ENCODE measurements at regions not wholly inside any gene's neighbourhood (a gene's known extent, or its start where the extent isn't known, plus 50 kb on each side); places are given as distances from the start of the nearest gene placed in this dataset.

- TF ChIP-seq TAF1 (CRISPR knock-in tag; IDR thresholded peaks at IDR 0.05) (no peak), ZNF740 (CRISPR knock-in tag; IDR thresholded peaks at IDR 0.05) (no peak), AGO1 (IDR thresholded peaks at IDR 0.05; ENCODE audit: low read depth, low read length, poor library complexity, severe bottlenecking) (no peak)
Observed at GRCh38 chr21:35226328-35226727, 177.2 kb upstream of the RUNX1 start (continued).

GRCh38 chr21:35225573-35225972 lies 176.5 kb upstream of the RUNX1 start:
- Histone ChIP-seq H3K79me2 (ENCODE audit: insufficient read depth, low read length) (no peaks in the 10 kb centered on the region), H3K27me3 (ENCODE audit: control insufficient read depth in 1 of 2, insufficient read depth in 2 of 2, low read length in 2 of 2) (no peaks in the 10 kb centered on the region; a peak in 1 of 5 replicates), H3K9ac (ENCODE audit: insufficient read depth, low read depth, low read length) (no peak overlapping the region), H3K9me3 (ENCODE audit: low read length) (no peaks in the 10 kb centered on the region), H2AFZ (ENCODE audit: low read length) (no peak overlapping the region), H3K4me2 (ENCODE audit: low read depth, low read length) (no peak overlapping the region), H3K4me1 (ENCODE audit: insufficient read depth, low read length) (peaks cover 19% of the 10 kb centered on the region), H4K20me1 (ENCODE audit: insufficient read depth, low read length) (no peaks in the 10 kb centered on the region), H3K4me3 (replicated peaks in 1 of 3; ENCODE audit: insufficient read depth in 1 of 3, low read depth in 2 of 3, low read length in 3 of 3) (no peak overlapping the region), H3K27ac (ENCODE audit: extremely low read length, insufficient read depth, low read length) (no peak overlapping the region), H3K36me3 (replicated peaks in 1 of 2; ENCODE audit: control insufficient read depth in 1 of 2, insufficient read depth in 2 of 2, low read length in 2 of 2) (no peaks in the 10 kb centered on the region)
- no TSS peak for BruUV-seq (replicated peaks)
- TF ChIP-seq CEBPB (IDR thresholded peaks at IDR 0.05; ENCODE audit: borderline replicate concordance, low read depth, low read length) = peak; percentile 81
- no peak for TF ChIP-seq ZXDC (CRISPR knock-in tag; IDR thresholded peaks at IDR 0.05)
- no peak for DNase-seq (ENCODE audit: low spot score)
- in situ Hi-C loops (cut with HindIII; ENCODE audit: extremely low pct_ligation_motif_present, low pct_unique_long_range_greater_than_20kb) (no loop called here), intact Hi-C loops (cut with micrococcal nuclease; ENCODE audit: unreplicated experiment) (no loop called here)
- ATAC-seq = no peak
- 77% methylated on average over 6 of the region's 6 CpGs for whole genome bisulfite sequencing (ENCODE audit: low lambda C conversion rate)
- POLR2A ChIA-PET = no interaction called here
- FAIRE-seq = no peak
- CTCF ChIA-PET (ENCODE audit: low intra/inter-chr PET ratio, low total read pairs) = no interaction called here

Measured in HepG2 (cell line).